Suprapubic skin (tissue), 4 donors: ENCODE measurements at regions not wholly inside any gene's neighbourhood (a gene's known extent, or its start where the extent isn't known, plus 50 kb on each side); places are given as distances from the start of the nearest gene placed in this dataset.

Source experiments
- DNase-seq, 2 donors: peaks; one replicate each; pipeline ENCODE4 v3.0.0-alpha.2; 2019; ENCODE audit warnings: low spot score in 2 of 2
- H3K27ac ChIP-seq: fragments of 200-600 bp; sonication (generic); one replicate; pipeline ENCODE4 v1.5.1; 2019
- H3K27me3 ChIP-seq: fragments of 200-600 bp; sonication (generic); one replicate; pipeline ENCODE4 v1.5.1; 2019
- H3K36me3 ChIP-seq: fragments of 200-600 bp; sonication (generic); one replicate; pipeline ENCODE4 v1.5.1; 2019
- H3K4me1 ChIP-seq: fragments of 200-600 bp; sonication (generic); one replicate; pipeline ENCODE4 v1.5.1; 2019
- H3K4me3 ChIP-seq: fragments of 200-600 bp; sonication (generic); one replicate; pipeline ENCODE4 v1.5.1; 2019; ENCODE audit warnings: mild to moderate bottlenecking
- H3K9me3 ChIP-seq: fragments of 200-600 bp; sonication (generic); one replicate; pipeline ENCODE4 v1.5.1; 2019
- CTCF ChIP-seq, 2 donors: fragments of 200-600 bp in 1 of 2; fragments of 450-650 bp in 1 of 2; sonication (generic) in 1 of 2; IDR thresholded peaks; one replicate each; pipeline ENCODE4 v1.5.1; 2016 to 2019; ENCODE audit warnings: antibody characterized with exemption in 2 of 2, mild to moderate bottlenecking in 1 of 2, moderate library complexity in 1 of 2
- EP300 ChIP-seq: sonication (generic); formaldehyde crosslinking; IDR thresholded peaks from one replicate; pipeline ENCODE4 v1.6.1; 2017; ENCODE audit warnings: antibody characterized with exemption
- POLR2A ChIP-seq, 2 donors: fragments of 450-650 bp; IDR thresholded peaks; one replicate each; pipeline ENCODE4 v1.6.1; 2017; ENCODE audit warnings: antibody characterized with exemption in 2 of 2, mild to moderate bottlenecking in 2 of 2, moderate library complexity in 2 of 2
- POLR2AphosphoS5 ChIP-seq, 3 donors: sonication (generic); formaldehyde crosslinking; IDR thresholded peaks; one replicate each; pipeline ENCODE4 v1.6.1; 2017; ENCODE audit warnings: antibody characterized with exemption in 3 of 3
- WGBS: methylation state at CpG from one replicate; pipeline ENCODE4 v1.1.5; 2018; 5-methylcytosine and 5-hydroxymethylcytosine counted together

GRCh38 chr20:6966721-6967120 lies 199.2 kb downstream of the BMP2 start:
- no peak for TF ChIP-seq POLR2A (IDR thresholded peaks at IDR 0.05)
- no peak for TF ChIP-seq CTCF (IDR thresholded peaks at IDR 0.05)
- TF ChIP-seq POLR2AphosphoS5 (IDR thresholded peaks at IDR 0.05) = no peak
- no peak for TF ChIP-seq EP300
- Histone ChIP-seq H3K36me3 (no peaks in the 10 kb centered on the region), H3K27me3 (no peaks in the 10 kb centered on the region), H3K4me3 (no peak overlapping the region), H3K27ac (no peak overlapping the region), H3K4me1 (no peaks in the 10 kb centered on the region), H3K9me3 (no peaks in the 10 kb centered on the region)
- 54% methylated on average over 1 of the region's 1 CpG for WGBS
- no peak for DNase-seq

GRCh38 chr20:6974838-6975237 lies 207.4 kb downstream of the BMP2 start:
- no peaks in the 10 kb centered on the region for H3K4me1 ChIP-seq
- H3K4me3 ChIP-seq = no peak overlapping the region
- 71% methylated on average over 1 of the region's 1 CpG for WGBS
- no peak for TF ChIP-seq POLR2AphosphoS5 (IDR thresholded peaks at IDR 0.05)
- no peak for TF ChIP-seq POLR2A (IDR thresholded peaks at IDR 0.05)
- no peak for TF ChIP-seq CTCF (IDR thresholded peaks at IDR 0.05)
- no peak for TF ChIP-seq EP300
- H3K36me3 ChIP-seq = no peaks in the 10 kb centered on the region
- no peaks in the 10 kb centered on the region for H3K9me3 ChIP-seq
- no peaks in the 10 kb centered on the region for H3K27me3 ChIP-seq
- no peak overlapping the region for H3K27ac ChIP-seq
- no peak for DNase-seq

GRCh38 chr20:6975311-6975710 lies 207.8 kb downstream of the BMP2 start:
- H3K36me3 ChIP-seq = no peaks in the 10 kb centered on the region
- H3K4me3 ChIP-seq = no peak overlapping the region
- H3K9me3 ChIP-seq = no peaks in the 10 kb centered on the region
- DNase-seq = no peak
- no peak overlapping the region for H3K27ac ChIP-seq
- WGBS = 44% methylated on average over 1 of the region's 1 CpG
- H3K4me1 ChIP-seq = no peaks in the 10 kb centered on the region
- TF ChIP-seq POLR2A (IDR thresholded peaks at IDR 0.05) = no peak
- no peak for TF ChIP-seq POLR2AphosphoS5 (IDR thresholded peaks at IDR 0.05)
- TF ChIP-seq CTCF (IDR thresholded peaks at IDR 0.05) = no peak
- no peak for TF ChIP-seq EP300
- no peaks in the 10 kb centered on the region for H3K27me3 ChIP-seq

- no peaks in the 10 kb centered on the region for H3K9me3 ChIP-seq
- no peak overlapping the region for H3K4me3 ChIP-seq
- no peak for DNase-seq
- H3K36me3 ChIP-seq = no peaks in the 10 kb centered on the region
- no peaks in the 10 kb centered on the region for H3K4me1 ChIP-seq
- TF ChIP-seq CTCF (IDR thresholded peaks at IDR 0.05) = no peak
- no peak for TF ChIP-seq POLR2AphosphoS5 (IDR thresholded peaks at IDR 0.05)
- no peak for TF ChIP-seq POLR2A (IDR thresholded peaks at IDR 0.05)
- TF ChIP-seq EP300 = no peak
- H3K27ac ChIP-seq = no peak overlapping the region
- no peaks in the 10 kb centered on the region for H3K27me3 ChIP-seq
- 49% methylated on average over 3 of the region's 3 CpGs for WGBS
These were observed 208.8 kb downstream of the BMP2 start for GRCh38 chr20:6976106-6976900.

GRCh38 chr20:6979621-6980020 lies 212.1 kb downstream of the BMP2 start:
- Histone ChIP-seq H3K4me1 (no peaks in the 10 kb centered on the region), H3K36me3 (no peaks in the 10 kb centered on the region), H3K27me3 (no peaks in the 10 kb centered on the region), H3K27ac (no peak overlapping the region), H3K9me3 (no peaks in the 10 kb centered on the region), H3K4me3 (no peak overlapping the region)
- 91% methylated on average over 2 of the region's 2 CpGs for WGBS
- TF ChIP-seq POLR2A (IDR thresholded peaks at IDR 0.05) = no peak
- TF ChIP-seq CTCF (IDR thresholded peaks at IDR 0.05) = no peak
- no peak for TF ChIP-seq EP300
- TF ChIP-seq POLR2AphosphoS5 (IDR thresholded peaks at IDR 0.05) = no peak
- DNase-seq = no peak
